SH-SY5Y (cell line): ENCODE measurements at regions not wholly inside any gene's neighbourhood (a gene's known extent, or its start where the extent isn't known, plus 50 kb on each side); places are given as distances from the start of the nearest gene placed in this dataset.

Experiments used
- GATA2 ChIP-seq: IDR thresholded peaks from 2 replicates; pipeline ENCODE4 v1.6.1; 2011; ENCODE audit warnings: mild to moderate bottlenecking, low read depth, low read length
- GATA3 ChIP-seq: IDR thresholded peaks from 2 replicates; pipeline ENCODE4 v1.6.1; 2011; ENCODE audit warnings: low read depth, mild to moderate bottlenecking, low read length, moderate library complexity

- no peak for TF ChIP-seq GATA2
- no peak for TF ChIP-seq GATA3
Observed at GRCh38 chr12:59087077-59087673, 166.9 kb upstream of the LRIG3 start.
